ENCODE measurements at regions not wholly inside any gene's neighbourhood (a gene's known extent, or its start where the extent isn't known, plus 50 kb on each side); places are given as distances from the start of the nearest gene placed in this dataset.

GRCh38 chr16:76787394-76787793 is 403.6 kb upstream of the MON1B start:
- TF ChIP-seq CTCF (IDR thresholded peaks at IDR 0.05; ENCODE audit: insufficient read depth, low read length, poor library complexity, severe bottlenecking): no peak
- TF ChIP-seq EZH2phosphoT487 (conservative IDR thresholded peaks at IDR 0.05; ENCODE audit: low read length): no peak

All from SU-DHL-6 (cell line).